ENCODE measurements at regions not wholly inside any gene's neighbourhood (a gene's known extent, or its start where the extent isn't known, plus 50 kb on each side); places are given as distances from the start of the nearest gene placed in this dataset.

DNA sequence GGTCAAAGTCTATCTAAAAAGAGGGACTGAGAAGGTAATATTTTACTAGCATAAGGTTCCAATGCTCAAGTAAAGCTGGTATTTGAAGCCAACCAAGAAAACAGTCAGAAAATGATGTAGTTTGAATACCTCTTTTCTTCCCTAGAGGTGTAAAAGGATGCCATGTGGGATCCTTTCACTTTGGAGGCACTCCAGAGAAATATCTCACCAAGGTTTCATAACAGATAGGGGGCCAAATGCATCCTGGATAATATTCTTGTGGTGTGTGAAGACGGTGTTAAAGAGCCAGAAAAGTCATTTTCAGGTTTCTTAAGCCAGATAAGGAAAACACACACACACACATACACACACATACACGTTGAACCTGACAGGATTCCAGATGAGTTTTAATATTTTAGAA lies 136.1 kb upstream of the PRKD1 start:
- TF ChIP-seq, protein P1, sequence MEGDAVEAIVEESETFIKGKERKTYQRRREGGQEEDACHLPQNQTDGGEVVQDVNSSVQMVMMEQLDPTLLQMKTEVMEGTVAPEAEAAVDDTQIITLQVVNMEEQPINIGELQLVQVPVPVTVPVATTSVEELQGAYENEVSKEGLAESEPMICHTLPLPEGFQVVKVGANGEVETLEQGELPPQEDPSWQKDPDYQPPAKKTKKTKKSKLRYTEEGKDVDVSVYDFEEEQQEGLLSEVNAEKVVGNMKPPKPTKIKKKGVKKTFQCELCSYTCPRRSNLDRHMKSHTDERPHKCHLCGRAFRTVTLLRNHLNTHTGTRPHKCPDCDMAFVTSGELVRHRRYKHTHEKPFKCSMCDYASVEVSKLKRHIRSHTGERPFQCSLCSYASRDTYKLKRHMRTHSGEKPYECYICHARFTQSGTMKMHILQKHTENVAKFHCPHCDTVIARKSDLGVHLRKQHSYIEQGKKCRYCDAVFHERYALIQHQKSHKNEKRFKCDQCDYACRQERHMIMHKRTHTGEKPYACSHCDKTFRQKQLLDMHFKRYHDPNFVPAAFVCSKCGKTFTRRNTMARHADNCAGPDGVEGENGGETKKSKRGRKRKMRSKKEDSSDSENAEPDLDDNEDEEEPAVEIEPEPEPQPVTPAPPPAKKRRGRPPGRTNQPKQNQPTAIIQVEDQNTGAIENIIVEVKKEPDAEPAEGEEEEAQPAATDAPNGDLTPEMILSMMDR (IDR thresholded peaks at IDR 0.05): no peak
- TF ChIP-seq ZFX (IDR thresholded peaks at IDR 0.05; ENCODE audit: borderline replicate concordance): no peak
